ENCODE measurements at regions not wholly inside any gene's neighbourhood (a gene's known extent, or its start where the extent isn't known, plus 50 kb on each side); places are given as distances from the start of the nearest gene placed in this dataset.

DNA sequence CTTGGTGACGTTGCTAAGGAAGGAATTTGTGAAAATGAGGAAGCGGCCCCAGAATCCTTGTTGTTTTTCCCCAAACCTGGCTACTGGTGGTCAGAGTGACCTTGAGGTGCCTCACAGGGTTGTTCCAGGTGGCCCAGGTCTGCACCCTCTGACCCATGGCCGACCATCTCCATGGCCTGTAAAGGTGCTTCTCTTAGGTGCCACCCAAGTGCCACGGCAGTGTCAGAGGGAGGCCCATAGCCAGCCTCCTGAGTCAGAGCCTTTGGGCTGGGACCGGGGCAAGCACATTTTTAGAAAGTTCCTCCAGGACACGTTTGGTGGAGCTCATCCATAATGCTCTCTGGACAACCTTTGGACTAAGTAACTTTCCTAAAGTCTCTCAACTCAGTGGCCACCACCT, 83.9 kb upstream of the IRS2 start:
- no peak overlapping the region for H3K4me3 Mint-ChIP-seq (ENCODE audit: unreplicated experiment)
- no peak for DNase-seq
- H3K27ac Mint-ChIP-seq (ENCODE audit: unreplicated experiment) = no peak overlapping the region
- peaks cover 1% of the 10 kb centered on the region for H3K27me3 Mint-ChIP-seq (ENCODE audit: unreplicated experiment)
- no peaks in the 10 kb centered on the region for H3K4me1 Mint-ChIP-seq (ENCODE audit: low read depth, unreplicated experiment)
- TF ChIP-seq CTCF (IDR thresholded peaks at IDR 0.05; ENCODE audit: partially characterized antibody, unreplicated experiment) = no peak
- H3K36me3 Mint-ChIP-seq (ENCODE audit: unreplicated experiment) = no peaks in the 10 kb centered on the region
- no peaks in the 10 kb centered on the region for H3K9me3 Mint-ChIP-seq (ENCODE audit: unreplicated experiment)

DNA sequence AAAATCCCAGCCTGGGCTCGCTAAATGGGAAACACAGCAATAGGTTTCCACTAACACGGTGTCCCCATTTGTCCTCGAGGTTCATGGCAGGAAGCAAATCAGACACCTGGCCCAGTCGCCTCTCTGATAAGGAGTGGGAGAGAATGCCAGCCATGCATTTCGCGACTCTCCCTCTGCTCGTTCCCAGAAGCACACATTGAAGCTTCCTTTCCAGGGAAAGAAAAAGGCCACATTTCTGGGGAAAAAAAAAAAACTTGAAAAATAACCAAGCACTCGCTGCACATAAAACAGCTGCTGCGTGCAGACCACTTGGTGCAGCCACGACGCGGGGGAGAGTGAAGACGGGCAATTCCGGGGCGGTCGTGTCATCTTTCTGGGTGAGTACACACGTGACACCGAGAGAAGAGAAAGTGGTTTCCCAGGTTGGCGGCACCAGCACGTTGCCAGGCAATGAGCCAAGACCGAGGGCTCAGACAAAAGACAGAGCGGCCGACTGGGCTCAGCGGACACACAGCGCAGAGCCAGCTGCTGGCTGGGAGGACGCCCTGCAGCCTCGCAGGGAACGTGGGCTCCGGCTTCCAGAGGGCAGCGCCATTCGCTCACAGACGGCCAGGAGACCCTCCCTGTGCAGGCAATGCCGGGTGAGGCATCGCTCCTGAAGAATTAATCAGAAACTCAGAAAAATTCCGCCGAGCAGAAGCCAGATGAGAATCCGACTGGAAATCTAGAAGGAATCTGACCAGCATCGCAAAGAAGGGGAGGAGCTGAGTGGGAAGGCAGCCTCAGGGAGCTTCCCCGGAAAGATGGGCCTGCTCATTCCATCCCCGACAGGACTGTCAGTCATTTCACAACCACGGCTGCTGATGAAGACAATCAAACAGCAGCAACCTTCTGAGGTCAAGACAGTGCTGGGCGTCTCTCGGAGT, 83.2 kb upstream of the IRS2 start:
- DNase-seq = no peak
- Mint-ChIP-seq H3K4me3 (ENCODE audit: unreplicated experiment) (no peak overlapping the region), H3K4me1 (ENCODE audit: low read depth, unreplicated experiment) (no peaks in the 10 kb centered on the region), H3K27me3 (ENCODE audit: unreplicated experiment) (peaks cover 1% of the 10 kb centered on the region), H3K36me3 (ENCODE audit: unreplicated experiment) (no peaks in the 10 kb centered on the region), H3K9me3 (ENCODE audit: unreplicated experiment) (no peaks in the 10 kb centered on the region), H3K27ac (ENCODE audit: unreplicated experiment) (no peak overlapping the region)
- no peak for TF ChIP-seq CTCF (IDR thresholded peaks at IDR 0.05; ENCODE audit: partially characterized antibody, unreplicated experiment)

GRCh38 chr13:109868578-109869311, 82.4 kb upstream of the IRS2 start:
- no peak for DNase-seq
- Mint-ChIP-seq H3K9me3 (ENCODE audit: unreplicated experiment) (no peaks in the 10 kb centered on the region), H3K36me3 (ENCODE audit: unreplicated experiment) (no peaks in the 10 kb centered on the region), H3K27me3 (ENCODE audit: unreplicated experiment) (peaks cover 1% of the 10 kb centered on the region), H3K27ac (ENCODE audit: unreplicated experiment) (no peak overlapping the region), H3K4me3 (ENCODE audit: unreplicated experiment) (no peak overlapping the region), H3K4me1 (ENCODE audit: low read depth, unreplicated experiment) (no peaks in the 10 kb centered on the region)
- no peak for TF ChIP-seq CTCF (IDR thresholded peaks at IDR 0.05; ENCODE audit: partially characterized antibody, unreplicated experiment)

GRCh38 chr13:109867766-109868165, 81.4 kb upstream of the IRS2 start:
- TF ChIP-seq CTCF (IDR thresholded peaks at IDR 0.05; ENCODE audit: partially characterized antibody, unreplicated experiment) = no peak
- Mint-ChIP-seq H3K27me3 (ENCODE audit: unreplicated experiment) (peaks cover 1% of the 10 kb centered on the region), H3K4me3 (ENCODE audit: unreplicated experiment) (no peak overlapping the region), H3K4me1 (ENCODE audit: low read depth, unreplicated experiment) (no peaks in the 10 kb centered on the region), H3K9me3 (ENCODE audit: unreplicated experiment) (no peaks in the 10 kb centered on the region), H3K27ac (ENCODE audit: unreplicated experiment) (no peak overlapping the region), H3K36me3 (ENCODE audit: unreplicated experiment) (no peaks in the 10 kb centered on the region)
- no peak for DNase-seq

- no peak overlapping the region for H3K27ac Mint-ChIP-seq (ENCODE audit: unreplicated experiment)
- H3K36me3 Mint-ChIP-seq (ENCODE audit: unreplicated experiment) = no peaks in the 10 kb centered on the region
- no peaks in the 10 kb centered on the region for H3K9me3 Mint-ChIP-seq (ENCODE audit: unreplicated experiment)
- no peaks in the 10 kb centered on the region for H3K4me1 Mint-ChIP-seq (ENCODE audit: low read depth, unreplicated experiment)
- no peak for TF ChIP-seq CTCF (IDR thresholded peaks at IDR 0.05; ENCODE audit: partially characterized antibody, unreplicated experiment)
- H3K27me3 Mint-ChIP-seq (ENCODE audit: unreplicated experiment) = no peaks in the 10 kb centered on the region
- no peak for DNase-seq
- H3K4me3 Mint-ChIP-seq (ENCODE audit: unreplicated experiment) = no peak overlapping the region
Measured at GRCh38 chr13:109862627-109863026, 76.2 kb upstream of the IRS2 start.

Data from glutamatergic neuron (in vitro differentiated cells).